HCT116 (cell line): ENCODE measurements at regions not wholly inside any gene's neighbourhood (a gene's known extent, or its start where the extent isn't known, plus 50 kb on each side); places are given as distances from the start of the nearest gene placed in this dataset.

Experiments used
- ATAC-seq: fragments of 200-7000 bp; cut with Tn5 transposase; 2 replicates; pipeline ENCODE4 v1.9.1; 2020; ENCODE audit warnings: mild to moderate bottlenecking, moderate library complexity
- BruUV-seq: library from RNA; stranded (reverse); fragments of 400-500 nt; replicated peaks from 2 replicates; lab custom pipeline; 2021; lab: Mats Ljungman, UMichigan
- CTCF ChIA-PET: fragments of 300-600 bp; sonication (Branson Sonifier 250); formaldehyde crosslinking; loops from one replicate; lab custom pipeline; 2021; ENCODE audit warnings: antibody characterized with exemption; lab: Charles Lee
- POLR2A ChIA-PET: fragments of 300-600, 350-600 bp; sonication (Branson Sonifier 250); formaldehyde crosslinking; loops from one replicate; lab custom pipeline; 2021; ENCODE audit warnings: antibody characterized with exemption; lab: Charles Lee
- RAD21 ChIA-PET, 2 experiments: fragments of 300-600 bp; sonication (Branson Sonifier 250); formaldehyde crosslinking; loops; one replicate each; lab custom pipeline; 2023; ENCODE audit warnings: low total read pairs in 2 of 2; ENCODE audit not compliant: uncharacterized antibody in 2 of 2, unreplicated experiment in 2 of 2, low non-redundant PET in 1 of 2; lab: Charles Lee
- DNase-seq: peaks from one replicate; pipeline ENCODE4 v3.0.0-alpha.2; 2010; ENCODE audit warnings: low read depth, low spot score
- H2AFZ ChIP-seq: fragments of 200-600 bp; shearing (Covaris generic), sonication (generic); 2 replicates; pipeline ENCODE4 v1.6.1; 2017; ENCODE audit warnings: low read depth, mixed run types, mixed read lengths, antibody characterized with exemption, low read length; ENCODE audit not compliant: poor library complexity, severe bottlenecking
- H3K27ac ChIP-seq: 2 replicates; pipeline ENCODE4 v1.5.1; 2012; ENCODE audit warnings: low read depth, low read length
- H3K27me3 ChIP-seq: fragments of 200-600 bp; sonication (generic); 2 replicates; pipeline ENCODE4 v1.6.1; 2016; ENCODE audit warnings: mixed run types, low read length, mixed read lengths; ENCODE audit not compliant: insufficient read depth
- H3K36me3 ChIP-seq, 2 experiments: fragments of 200-500 bp in 1 of 2; fragments of 200-600 bp in 1 of 2; sonication (Bioruptor generic) in 1 of 2; sonication (generic) in 1 of 2; 2 replicates each; pipeline versions ENCODE4 v1.5.1 to v1.6.1; 2014 to 2016; ENCODE audit warnings: low read length in 2 of 2, inconsistent platforms in 1 of 2, mixed read lengths in 1 of 2, mixed run types in 1 of 2; ENCODE audit not compliant: insufficient read depth in 2 of 2, control insufficient read depth in 1 of 2
- H3K4me1 ChIP-seq, 2 experiments: fragments of 200-600 bp in 1 of 2; sonication (generic) in 1 of 2; 2 replicates each; pipeline versions ENCODE4 v1.5.1 to v1.6.1; 2012 to 2017; ENCODE audit warnings: low read length in 2 of 2, inconsistent platforms in 1 of 2, mild to moderate bottlenecking in 1 of 2, mixed read lengths in 1 of 2, mixed run types in 1 of 2, moderate library complexity in 1 of 2; ENCODE audit not compliant: insufficient read depth in 2 of 2, control insufficient read depth in 1 of 2
- H3K4me2 ChIP-seq: fragments of 200-600 bp; sonication (generic); 2 replicates; pipeline ENCODE4 v1.6.1; 2017; ENCODE audit warnings: mixed run types, low read length, mixed read lengths
- H3K4me3 ChIP-seq, 2 experiments: fragments of 200-600 bp in 1 of 2; sonication (generic) in 1 of 2; replicated peaks in 1 of 2; 2 replicates each; pipeline ENCODE4 v1.5.1; 2011 to 2016; ENCODE audit warnings: low read length in 2 of 2, control low read depth in 1 of 2, low read depth in 1 of 2, mild to moderate bottlenecking in 1 of 2, mixed read lengths in 1 of 2, mixed run types in 1 of 2
- H3K79me2 ChIP-seq: fragments of 200-600 bp; sonication (generic); 2 replicates; pipeline ENCODE4 v1.6.1; 2017; ENCODE audit warnings: mild to moderate bottlenecking, mixed run types, low read length, moderate library complexity, mixed read lengths; ENCODE audit not compliant: insufficient read depth
- H3K9ac ChIP-seq: fragments of 200-600 bp; sonication (generic); 2 replicates; pipeline ENCODE4 v1.6.1; 2016; ENCODE audit warnings: low read length, mixed read lengths
- H3K9me2 ChIP-seq: fragments of 200-600 bp; sonication (generic), shearing (Covaris generic); 2 replicates; pipeline ENCODE4 v1.6.1; 2017; ENCODE audit warnings: mixed run types, mild to moderate bottlenecking, moderate library complexity; ENCODE audit not compliant: insufficient read depth
- H3K9me3 ChIP-seq, 2 experiments: fragments of 200-500 bp in 1 of 2; fragments of 200-600 bp in 1 of 2; sonication (Bioruptor generic) in 1 of 2; sonication (generic) in 1 of 2; 2 replicates each; pipeline ENCODE4 v1.6.1; 2014 to 2017; ENCODE audit warnings: low read length in 2 of 2, mixed read lengths in 2 of 2, inconsistent platforms in 1 of 2, low read depth in 1 of 2, mild to moderate bottlenecking in 1 of 2, mixed run types in 1 of 2, moderate library complexity in 1 of 2; ENCODE audit not compliant: control insufficient read depth in 1 of 2, insufficient read depth in 1 of 2
- H4K20me1 ChIP-seq: fragments of 200-600 bp; sonication (generic), shearing (Covaris generic); 2 replicates; pipeline ENCODE4 v1.6.1; 2017; ENCODE audit warnings: mixed run types, mild to moderate bottlenecking, moderate library complexity; ENCODE audit not compliant: insufficient read depth
- ATF3 ChIP-seq: IDR thresholded peaks from 2 replicates; pipeline ENCODE4 v1.6.1; 2012
- CBX3 ChIP-seq: IDR thresholded peaks from 2 replicates; pipeline ENCODE4 v1.6.1; 2012; ENCODE audit warnings: low read depth
- EGR1 ChIP-seq: IDR thresholded peaks from 2 replicates; pipeline ENCODE4 v1.6.1; 2012; ENCODE audit warnings: low read depth
- ELF1 ChIP-seq: IDR thresholded peaks from 2 replicates; pipeline ENCODE4 v1.6.1; 2012; ENCODE audit warnings: low read depth, borderline replicate concordance
- EZH2 ChIP-seq: fragments of 200-600 bp; sonication (generic); IDR thresholded peaks from 2 replicates; pipeline ENCODE4 v1.6.1; 2017; ENCODE audit warnings: antibody characterized with exemption, mixed run types
- FOSL1 ChIP-seq: IDR thresholded peaks from 2 replicates; pipeline ENCODE4 v1.6.1; 2012; ENCODE audit warnings: low read depth
- JUND ChIP-seq: IDR thresholded peaks from 2 replicates; pipeline ENCODE4 v1.6.1; 2012
- MAX ChIP-seq: IDR thresholded peaks from 2 replicates; pipeline ENCODE4 v1.6.1; 2012
- POLR2A ChIP-seq: IDR thresholded peaks from 2 replicates; pipeline ENCODE4 v1.7.0; 2011; ENCODE audit warnings: borderline replicate concordance; ENCODE audit not compliant: insufficient read depth, insufficient read length; ENCODE audit errors: extremely low read depth
- RAD21 ChIP-seq: IDR thresholded peaks from 2 replicates; pipeline ENCODE4 v1.6.1; 2012; ENCODE audit warnings: low read depth, mild to moderate bottlenecking
- REST ChIP-seq: IDR thresholded peaks from 2 replicates; pipeline ENCODE4 v1.6.1; 2012; ENCODE audit warnings: low read depth
- SP1 ChIP-seq: IDR thresholded peaks from 2 replicates; pipeline ENCODE4 v1.6.1; 2012; ENCODE audit warnings: low read depth
- SRF ChIP-seq: IDR thresholded peaks from 2 replicates; pipeline ENCODE4 v1.6.1; 2012; ENCODE audit warnings: low read depth
- YY1 ChIP-seq: IDR thresholded peaks from 2 replicates; pipeline ENCODE4 v1.6.1; 2011; ENCODE audit warnings: low read length, low read depth, moderate library complexity, mild to moderate bottlenecking; ENCODE audit not compliant: insufficient replicate concordance; ENCODE audit errors: extremely low read depth
- intact Hi-C: fragments of 100-400 bp; cut with micrococcal nuclease; formaldehyde crosslinking; loops from 2 replicates; pipeline ENCODE4 v1.10.0; 2022
- TF ChIP-seq, protein P1 (sequence below), 3 experiments: fragments of 200-600 bp in 1 of 3; sonication (generic) in 1 of 3; IDR thresholded peaks in 2 of 3; conservative IDR thresholded peaks in 1 of 3; 2 replicates each; pipeline ENCODE4 v1.5.1; 2012 to 2017; ENCODE audit warnings: low read depth in 2 of 3, low read length in 2 of 3, antibody characterized with exemption in 1 of 3, borderline replicate concordance in 1 of 3, control low read depth in 1 of 3, mild to moderate bottlenecking in 1 of 3, mixed read lengths in 1 of 3, mixed run types in 1 of 3, moderate library complexity in 1 of 3; ENCODE audit not compliant: insufficient read depth in 1 of 3

DNA sequence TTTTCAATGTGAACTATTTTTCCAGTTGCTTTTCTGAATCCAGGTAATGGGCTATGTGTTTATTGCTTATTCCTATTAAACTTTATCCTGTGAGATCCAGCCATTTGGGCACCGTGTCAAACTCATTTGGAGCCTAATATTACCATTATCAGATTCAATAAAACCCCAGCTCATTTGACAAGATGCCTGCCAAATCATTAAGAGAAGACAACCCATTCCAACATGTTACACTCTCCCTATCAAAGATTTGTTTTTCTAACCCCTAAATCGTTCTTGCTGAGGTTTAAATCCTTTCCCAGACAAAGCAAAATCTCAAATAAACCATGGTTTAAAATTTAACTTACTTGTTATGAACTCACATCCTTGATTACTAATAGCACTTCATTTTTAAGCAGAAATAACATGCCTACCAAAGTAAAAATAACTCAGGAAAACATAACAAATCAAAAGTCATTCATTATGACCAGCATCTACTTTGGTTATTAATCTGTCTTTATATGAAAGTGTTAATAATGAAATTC is 130.0 kb upstream of the TCF21 start (continued):
- TF ChIP-seq, protein P1, sequence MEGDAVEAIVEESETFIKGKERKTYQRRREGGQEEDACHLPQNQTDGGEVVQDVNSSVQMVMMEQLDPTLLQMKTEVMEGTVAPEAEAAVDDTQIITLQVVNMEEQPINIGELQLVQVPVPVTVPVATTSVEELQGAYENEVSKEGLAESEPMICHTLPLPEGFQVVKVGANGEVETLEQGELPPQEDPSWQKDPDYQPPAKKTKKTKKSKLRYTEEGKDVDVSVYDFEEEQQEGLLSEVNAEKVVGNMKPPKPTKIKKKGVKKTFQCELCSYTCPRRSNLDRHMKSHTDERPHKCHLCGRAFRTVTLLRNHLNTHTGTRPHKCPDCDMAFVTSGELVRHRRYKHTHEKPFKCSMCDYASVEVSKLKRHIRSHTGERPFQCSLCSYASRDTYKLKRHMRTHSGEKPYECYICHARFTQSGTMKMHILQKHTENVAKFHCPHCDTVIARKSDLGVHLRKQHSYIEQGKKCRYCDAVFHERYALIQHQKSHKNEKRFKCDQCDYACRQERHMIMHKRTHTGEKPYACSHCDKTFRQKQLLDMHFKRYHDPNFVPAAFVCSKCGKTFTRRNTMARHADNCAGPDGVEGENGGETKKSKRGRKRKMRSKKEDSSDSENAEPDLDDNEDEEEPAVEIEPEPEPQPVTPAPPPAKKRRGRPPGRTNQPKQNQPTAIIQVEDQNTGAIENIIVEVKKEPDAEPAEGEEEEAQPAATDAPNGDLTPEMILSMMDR (IDR thresholded peaks at IDR 0.05 in 2 of 3, conservative IDR thresholded peaks at IDR 0.05 in 1 of 3; ENCODE audit: borderline replicate concordance in 1 of 3, insufficient read depth in 1 of 3, low read depth in 2 of 3, low read length in 2 of 3) = no peak
- TF ChIP-seq YY1 = no peak

GRCh38 chr6:133759524-133759923 is 129.4 kb upstream of the TCF21 start:
- no peaks in the 10 kb centered on the region for H3K9me3 ChIP-seq
- TF ChIP-seq ELF1 = no peak
- no peak for TF ChIP-seq EGR1
- TF ChIP-seq CBX3 = no peak
- no peak for TF ChIP-seq SP1
- no peak for TF ChIP-seq MAX
- TF ChIP-seq POLR2A = no peak
- TF ChIP-seq REST = no peak
- TF ChIP-seq EZH2 = no peak
- no peak for TF ChIP-seq SRF
- TF ChIP-seq ATF3 = no peak
- no peak for TF ChIP-seq YY1
- TF ChIP-seq FOSL1 = no peak
- TF ChIP-seq JUND = no peak
- TF ChIP-seq RAD21 = no peak
- TF ChIP-seq, protein P1 (IDR thresholded peaks at IDR 0.05 in 2 of 3, conservative IDR thresholded peaks at IDR 0.05 in 1 of 3; ENCODE audit: borderline replicate concordance in 1 of 3, insufficient read depth in 1 of 3, low read depth in 2 of 3, low read length in 2 of 3) = no peak
- no peak overlapping the region for H3K9ac ChIP-seq
- no peak overlapping the region for H3K4me3 ChIP-seq
- ChIA-PET CTCF (no interaction called here), RAD21 (no interaction called here), POLR2A (no interaction called here)
- no peak overlapping the region for H2AFZ ChIP-seq
- H3K27ac ChIP-seq = no peak overlapping the region
- intact Hi-C loops = no loop called here
- H4K20me1 ChIP-seq = no peaks in the 10 kb centered on the region
- peaks cover 0 to 10% of the 10 kb centered on the region in 2 experiments; a peak in 1 of 4 replicates for H3K4me1 ChIP-seq
- no peaks in the 10 kb centered on the region for H3K36me3 ChIP-seq
- DNase-seq (no peak), ATAC-seq (no peak)
- no peaks in the 10 kb centered on the region for H3K9me2 ChIP-seq
- no peaks in the 10 kb centered on the region for H3K27me3 ChIP-seq
- H3K4me2 ChIP-seq = no peak overlapping the region
- no TSS peak for BruUV-seq
- H3K79me2 ChIP-seq = no peaks in the 10 kb centered on the region
